AG10803 (cell line): ENCODE measurements at regions not wholly inside any gene's neighbourhood (a gene's known extent, or its start where the extent isn't known, plus 50 kb on each side); places are given as distances from the start of the nearest gene placed in this dataset.

Experiments used
- DNase-seq: peaks from one replicate; pipeline ENCODE4 v3.0.0; 2010; ENCODE audit warnings: low read depth
- H3K4me3 ChIP-seq: 2 replicates; pipeline ENCODE4 v1.5.1; 2011; ENCODE audit warnings: mild to moderate bottlenecking, low read length, control low read depth
- CTCF ChIP-seq: conservative IDR thresholded peaks from 2 replicates; pipeline ENCODE4 v1.5.1; 2011; ENCODE audit warnings: mild to moderate bottlenecking, low read length, control low read depth, inconsistent platforms

GRCh38 chr17:77422104-77422747, 281.5 kb downstream of the SEC14L1 start:
- no peak overlapping the region for H3K4me3 ChIP-seq
- DNase-seq = no peak
- TF ChIP-seq CTCF = no peak

GRCh38 chr17:77422748-77423113, 282.0 kb downstream of the SEC14L1 start:
- no peak for DNase-seq
- no peak overlapping the region for H3K4me3 ChIP-seq
- TF ChIP-seq CTCF = no peak

- no peak for TF ChIP-seq CTCF
- DNase-seq = peak; percentile 98
- H3K4me3 ChIP-seq = no peak overlapping the region; the same call in 1 of the 2 replicates
Observed at GRCh38 chr17:77423589-77424451, 283.1 kb downstream of the SEC14L1 start.

GRCh38 chr17:77424585-77425344, 284.0 kb downstream of the SEC14L1 start:
- H3K4me3 ChIP-seq = no peak overlapping the region
- DNase-seq = peak; percentile 87
- no peak for TF ChIP-seq CTCF

GRCh38 chr17:77425348-77425747, 284.6 kb downstream of the SEC14L1 start:
- no peak for TF ChIP-seq CTCF
- H3K4me3 ChIP-seq = no peak overlapping the region
- DNase-seq = no peak

- no peak overlapping the region for H3K4me3 ChIP-seq
- DNase-seq = peak; percentile 60
- TF ChIP-seq CTCF = no peak
Observed at GRCh38 chr17:77425791-77426641, 285.2 kb downstream of the SEC14L1 start.
